Muscle layer of colon (tissue), 2 donors: ENCODE measurements at regions not wholly inside any gene's neighbourhood (a gene's known extent, or its start where the extent isn't known, plus 50 kb on each side); places are given as distances from the start of the nearest gene placed in this dataset.

ENCODE experiments used
- H3K27ac ChIP-seq: one replicate; pipeline ENCODE4 v1.7.0; 2013; ENCODE audit warnings: low read depth, mild to moderate bottlenecking, low read length, moderate library complexity
- H3K27me3 ChIP-seq, 2 donors: one replicate each; pipeline ENCODE4 v1.7.0; 2013; ENCODE audit warnings: low read length in 2 of 2, mild to moderate bottlenecking in 2 of 2; ENCODE audit not compliant: insufficient read depth in 2 of 2, control insufficient read depth in 1 of 2
- H3K36me3 ChIP-seq: one replicate; pipeline ENCODE4 v1.7.0; 2013; ENCODE audit warnings: mild to moderate bottlenecking, low read length; ENCODE audit not compliant: insufficient read depth
- H3K4me1 ChIP-seq: one replicate; pipeline ENCODE4 v1.7.0; 2013; ENCODE audit warnings: mild to moderate bottlenecking, low read length; ENCODE audit not compliant: insufficient read depth
- H3K4me3 ChIP-seq, 2 donors: one replicate each; pipeline ENCODE4 v1.7.0; 2013; ENCODE audit warnings: low read length in 2 of 2, low read depth in 1 of 2, mild to moderate bottlenecking in 1 of 2, moderate library complexity in 1 of 2
- H3K9ac ChIP-seq: one replicate; pipeline ENCODE4 v1.7.0; 2013; ENCODE audit warnings: low read length
- H3K9me3 ChIP-seq: one replicate; pipeline ENCODE4 v1.7.0; 2013; ENCODE audit warnings: mild to moderate bottlenecking, low read length
- donor health status: abdominal sarcoma.
- donor health status: Adenocarcinoma of cecum.

GRCh38 chr5:97909541-97909940 lies 726.5 kb upstream of the RIOK2 start:
- Histone ChIP-seq H3K36me3 (no peaks in the 10 kb centered on the region), H3K4me1 (no peaks in the 10 kb centered on the region), H3K9ac (no peak overlapping the region), H3K27ac (no peak overlapping the region), H3K27me3 (no peaks in the 10 kb centered on the region), H3K4me3 (no peak overlapping the region), H3K9me3 (no peaks in the 10 kb centered on the region)

DNA sequence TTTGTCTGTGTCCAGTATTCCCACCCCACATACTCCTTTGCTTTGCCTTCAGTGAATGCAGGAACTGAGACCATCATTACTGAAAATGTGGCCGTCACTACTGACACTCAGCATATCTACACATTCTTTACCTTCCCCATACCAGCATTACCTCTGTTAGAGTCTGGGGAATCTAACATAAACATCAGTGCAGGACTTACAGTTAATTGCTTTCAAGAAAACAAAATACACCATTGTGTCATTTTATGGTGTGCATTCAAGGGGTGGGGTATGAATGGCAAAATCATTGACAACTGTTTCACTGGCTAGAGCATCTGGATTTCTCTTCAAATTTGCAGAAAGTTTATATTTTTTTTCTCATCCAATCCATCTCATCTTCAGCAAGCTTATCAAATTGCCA lies 731.4 kb upstream of the RIOK2 start:
- Histone ChIP-seq H3K9ac (no peak overlapping the region), H3K4me3 (no peak overlapping the region), H3K27ac (no peak overlapping the region), H3K4me1 (no peaks in the 10 kb centered on the region), H3K9me3 (no peaks in the 10 kb centered on the region), H3K36me3 (no peaks in the 10 kb centered on the region), H3K27me3 (no peaks in the 10 kb centered on the region)

DNA sequence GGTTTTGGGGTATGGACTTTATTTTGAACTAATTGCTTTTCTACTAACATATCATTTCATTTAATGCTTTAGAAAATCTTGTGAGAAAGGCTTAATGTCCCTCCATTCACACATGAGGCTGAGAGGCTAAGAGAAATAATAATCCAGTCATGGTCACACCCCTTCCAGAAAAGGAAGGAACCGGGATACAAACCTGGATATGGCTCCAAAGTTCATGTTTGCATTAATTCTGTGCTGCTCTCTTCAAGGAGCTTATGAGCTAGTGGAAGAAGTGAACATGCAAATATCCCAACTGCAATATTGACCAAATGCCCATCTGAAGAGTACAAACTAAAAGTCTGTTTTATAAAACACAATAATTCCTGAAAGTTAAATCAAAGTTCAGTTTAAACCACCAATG lies 732.1 kb upstream of the RIOK2 start:
- Histone ChIP-seq H3K9ac (no peak overlapping the region), H3K27ac (no peak overlapping the region), H3K4me1 (no peaks in the 10 kb centered on the region), H3K9me3 (no peaks in the 10 kb centered on the region), H3K36me3 (no peaks in the 10 kb centered on the region), H3K4me3 (no peak overlapping the region), H3K27me3 (no peaks in the 10 kb centered on the region)

DNA sequence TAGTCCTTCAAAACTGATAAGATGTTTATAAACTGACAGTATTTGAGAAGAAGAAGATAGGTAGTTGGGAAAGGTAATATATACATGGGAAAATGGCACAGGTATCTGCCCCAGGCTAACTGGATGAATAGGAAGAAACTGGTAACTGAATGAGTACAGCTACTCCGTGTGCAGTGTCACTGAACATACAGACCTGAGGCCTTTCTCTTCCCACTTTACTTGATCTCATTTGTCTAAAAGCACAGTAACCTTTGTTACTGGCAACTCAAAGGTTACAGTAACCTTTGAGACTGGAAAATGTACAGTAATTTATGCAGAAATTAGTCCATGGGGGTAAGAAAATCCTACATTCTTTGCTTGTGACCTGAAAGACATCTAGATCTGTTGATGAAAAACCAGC lies 735.0 kb upstream of the RIOK2 start:
- Histone ChIP-seq H3K9me3 (no peaks in the 10 kb centered on the region), H3K9ac (no peak overlapping the region), H3K4me3 (no peak overlapping the region), H3K27me3 (no peaks in the 10 kb centered on the region), H3K4me1 (no peaks in the 10 kb centered on the region), H3K36me3 (no peaks in the 10 kb centered on the region), H3K27ac (no peak overlapping the region)

DNA sequence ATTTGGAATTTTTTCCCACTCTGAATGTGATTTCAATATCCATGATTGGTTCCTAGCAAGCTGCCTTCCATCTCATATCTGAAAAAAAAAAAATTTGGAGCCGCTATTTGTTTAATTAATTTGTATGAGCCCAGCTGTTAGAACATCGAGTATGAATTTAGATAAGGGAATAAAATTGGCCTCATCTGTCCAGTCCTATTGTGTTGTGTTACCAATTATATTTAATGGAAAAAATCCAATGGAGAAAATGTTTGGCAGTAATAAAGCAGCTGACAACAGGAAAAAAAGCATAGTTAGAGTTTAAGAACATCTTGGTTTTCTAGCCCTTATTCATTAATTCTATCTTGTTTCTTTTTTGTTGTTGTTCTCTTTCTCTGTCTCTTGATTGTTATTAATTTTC lies 735.6 kb upstream of the RIOK2 start:
- Histone ChIP-seq H3K4me3 (no peak overlapping the region), H3K36me3 (no peaks in the 10 kb centered on the region), H3K9me3 (no peaks in the 10 kb centered on the region), H3K27me3 (no peaks in the 10 kb centered on the region), H3K4me1 (no peaks in the 10 kb centered on the region), H3K27ac (no peak overlapping the region), H3K9ac (no peak overlapping the region)

- no peak overlapping the region for H3K27ac ChIP-seq
- no peaks in the 10 kb centered on the region for H3K4me1 ChIP-seq
- no peaks in the 10 kb centered on the region for H3K36me3 ChIP-seq
- H3K9me3 ChIP-seq = no peaks in the 10 kb centered on the region
- H3K9ac ChIP-seq = no peak overlapping the region
- H3K4me3 ChIP-seq = no peak overlapping the region
- H3K27me3 ChIP-seq = no peaks in the 10 kb centered on the region
These were observed 736.7 kb upstream of the RIOK2 start for GRCh38 chr5:97919719-97920118.

- H3K36me3 ChIP-seq = no peaks in the 10 kb centered on the region
- no peak overlapping the region for H3K9ac ChIP-seq
- H3K4me1 ChIP-seq = no peaks in the 10 kb centered on the region
- no peak overlapping the region for H3K4me3 ChIP-seq
- no peak overlapping the region for H3K27ac ChIP-seq
- no peaks in the 10 kb centered on the region for H3K9me3 ChIP-seq
- no peaks in the 10 kb centered on the region for H3K27me3 ChIP-seq
These were observed 739.7 kb upstream of the RIOK2 start for GRCh38 chr5:97922776-97923175.

DNA sequence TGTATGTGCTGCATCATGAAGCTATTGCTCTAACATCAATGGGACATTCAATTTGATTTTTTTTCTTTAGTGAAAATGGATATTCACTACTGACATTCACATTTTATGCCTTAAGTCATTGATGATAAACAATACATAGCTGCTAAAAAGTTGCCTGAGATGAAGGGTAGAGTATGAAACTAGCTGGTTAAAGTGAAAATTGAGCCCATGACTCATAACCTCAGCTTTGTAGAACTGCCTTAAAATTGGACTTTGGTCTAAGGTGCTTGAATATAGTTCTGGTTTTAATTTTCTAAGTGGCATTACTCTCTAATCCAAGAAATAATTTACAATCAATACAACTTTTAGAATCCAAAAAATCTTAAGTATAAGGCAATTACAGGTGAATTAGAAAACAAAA lies 740.4 kb upstream of the RIOK2 start:
- Histone ChIP-seq H3K4me1 (no peaks in the 10 kb centered on the region), H3K27ac (no peak overlapping the region), H3K4me3 (no peak overlapping the region), H3K27me3 (no peaks in the 10 kb centered on the region), H3K9ac (no peak overlapping the region), H3K36me3 (no peaks in the 10 kb centered on the region), H3K9me3 (no peaks in the 10 kb centered on the region)

DNA sequence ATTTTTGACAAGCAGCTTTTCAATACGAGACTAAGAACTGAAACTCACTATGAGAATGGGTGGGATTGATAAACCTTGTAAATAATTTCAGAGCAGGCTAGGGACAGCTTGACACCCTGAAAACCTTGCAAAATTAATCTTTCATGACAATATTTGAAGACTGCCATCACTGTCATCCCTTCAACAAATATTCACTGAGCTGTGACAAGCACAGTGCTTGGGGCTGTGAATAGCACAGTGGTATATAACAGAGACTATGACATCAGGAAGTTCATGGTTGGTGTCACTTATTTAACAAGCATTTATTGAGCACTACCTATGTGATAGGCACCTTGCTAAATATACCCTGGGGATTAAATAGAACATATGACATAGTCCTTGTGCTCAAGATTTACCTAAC lies 741.0 kb upstream of the RIOK2 start:
- no peaks in the 10 kb centered on the region for H3K9me3 ChIP-seq
- no peaks in the 10 kb centered on the region for H3K36me3 ChIP-seq
- no peaks in the 10 kb centered on the region for H3K4me1 ChIP-seq
- no peak overlapping the region for H3K27ac ChIP-seq
- H3K27me3 ChIP-seq = no peaks in the 10 kb centered on the region
- H3K9ac ChIP-seq = no peak overlapping the region
- H3K4me3 ChIP-seq = no peak overlapping the region

- no peak overlapping the region for H3K27ac ChIP-seq
- no peaks in the 10 kb centered on the region for H3K4me1 ChIP-seq
- no peaks in the 10 kb centered on the region for H3K36me3 ChIP-seq
- H3K4me3 ChIP-seq = no peak overlapping the region
- H3K9ac ChIP-seq = no peak overlapping the region
- no peaks in the 10 kb centered on the region for H3K9me3 ChIP-seq
- H3K27me3 ChIP-seq = no peaks in the 10 kb centered on the region
These were observed 746.3 kb upstream of the RIOK2 start for GRCh38 chr5:97929383-97929782.

DNA sequence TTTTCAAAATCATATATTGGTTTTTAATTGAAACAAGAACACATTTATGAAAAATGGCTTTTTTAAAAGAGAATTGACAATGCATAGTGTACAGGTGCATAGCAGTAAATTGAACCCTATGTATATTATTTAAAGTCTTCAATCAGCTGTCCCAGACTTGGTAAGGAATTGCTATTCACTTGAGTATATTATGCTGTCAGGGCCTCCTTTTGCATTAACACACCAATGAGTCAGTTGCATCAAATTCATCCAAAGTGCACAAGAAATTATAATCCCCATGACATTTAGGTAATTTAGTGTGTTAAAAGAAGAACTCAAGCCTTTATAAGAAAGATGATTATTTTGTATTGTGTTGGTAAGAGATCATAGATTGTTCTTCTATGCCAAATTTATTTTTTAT lies 748.8 kb upstream of the RIOK2 start:
- Histone ChIP-seq H3K4me3 (no peak overlapping the region), H3K4me1 (no peaks in the 10 kb centered on the region), H3K27me3 (no peaks in the 10 kb centered on the region), H3K27ac (no peak overlapping the region), H3K9me3 (no peaks in the 10 kb centered on the region), H3K9ac (no peak overlapping the region), H3K36me3 (no peaks in the 10 kb centered on the region)

DNA sequence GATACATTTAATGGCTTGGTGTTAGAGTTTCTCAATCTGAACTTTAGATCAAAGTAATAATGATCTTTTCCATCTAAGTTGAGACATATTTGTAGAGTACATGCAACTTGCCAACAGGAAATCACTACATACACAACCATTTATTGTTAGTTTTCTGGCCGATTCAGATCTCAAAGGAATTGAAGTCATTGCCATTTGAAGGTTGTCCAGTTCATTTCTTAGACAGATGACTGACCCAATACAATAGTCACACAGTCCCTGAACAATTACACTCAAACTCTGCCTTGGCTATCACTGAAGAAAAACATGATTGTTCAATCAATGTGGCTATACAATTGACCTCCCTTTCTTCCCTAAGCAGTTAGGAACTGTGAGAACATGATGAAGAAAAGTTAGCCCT lies 753.2 kb upstream of the RIOK2 start:
- no peak overlapping the region for H3K9ac ChIP-seq
- no peaks in the 10 kb centered on the region for H3K9me3 ChIP-seq
- no peak overlapping the region for H3K4me3 ChIP-seq
- no peak overlapping the region for H3K27ac ChIP-seq
- no peaks in the 10 kb centered on the region for H3K36me3 ChIP-seq
- H3K27me3 ChIP-seq = no peaks in the 10 kb centered on the region
- no peaks in the 10 kb centered on the region for H3K4me1 ChIP-seq
